Fibroblast of skin of right biceps (primary cell): ENCODE measurements at regions not wholly inside any gene's neighbourhood (a gene's known extent, or its start where the extent isn't known, plus 50 kb on each side); places are given as distances from the start of the nearest gene placed in this dataset.

Experiments
- DNase-seq: peaks from one replicate; pipeline ENCODE4 v3.0.0-alpha.2; 2013

DNA sequence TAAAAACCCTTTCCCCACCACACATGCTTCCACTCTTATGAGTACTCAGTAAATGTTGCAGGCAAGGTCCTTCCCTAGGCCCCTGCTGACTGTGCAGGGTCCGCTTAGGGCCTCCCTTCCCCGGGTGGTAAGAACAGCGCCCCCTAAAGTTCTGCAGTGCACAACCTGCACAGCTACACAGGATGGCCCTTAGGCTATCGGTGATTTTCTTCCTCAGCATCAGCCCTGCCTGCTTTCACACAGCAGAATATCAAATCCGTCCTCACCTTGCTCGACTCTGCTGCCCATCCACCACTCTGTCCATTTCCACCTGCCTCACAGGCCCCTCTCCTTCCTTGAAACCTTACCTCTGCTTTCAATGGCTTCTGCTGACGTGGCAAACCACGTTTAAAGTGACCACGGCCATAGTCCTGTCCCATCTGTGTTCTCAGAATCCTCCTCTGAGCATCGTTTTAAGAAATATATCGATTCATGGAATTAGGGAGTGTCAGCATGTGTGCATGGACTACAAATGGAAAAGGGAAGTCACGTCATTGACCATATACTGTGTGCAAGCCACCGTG lies 51.4 kb upstream of the TMEM132E start:
- DNase-seq: no peak

DNA sequence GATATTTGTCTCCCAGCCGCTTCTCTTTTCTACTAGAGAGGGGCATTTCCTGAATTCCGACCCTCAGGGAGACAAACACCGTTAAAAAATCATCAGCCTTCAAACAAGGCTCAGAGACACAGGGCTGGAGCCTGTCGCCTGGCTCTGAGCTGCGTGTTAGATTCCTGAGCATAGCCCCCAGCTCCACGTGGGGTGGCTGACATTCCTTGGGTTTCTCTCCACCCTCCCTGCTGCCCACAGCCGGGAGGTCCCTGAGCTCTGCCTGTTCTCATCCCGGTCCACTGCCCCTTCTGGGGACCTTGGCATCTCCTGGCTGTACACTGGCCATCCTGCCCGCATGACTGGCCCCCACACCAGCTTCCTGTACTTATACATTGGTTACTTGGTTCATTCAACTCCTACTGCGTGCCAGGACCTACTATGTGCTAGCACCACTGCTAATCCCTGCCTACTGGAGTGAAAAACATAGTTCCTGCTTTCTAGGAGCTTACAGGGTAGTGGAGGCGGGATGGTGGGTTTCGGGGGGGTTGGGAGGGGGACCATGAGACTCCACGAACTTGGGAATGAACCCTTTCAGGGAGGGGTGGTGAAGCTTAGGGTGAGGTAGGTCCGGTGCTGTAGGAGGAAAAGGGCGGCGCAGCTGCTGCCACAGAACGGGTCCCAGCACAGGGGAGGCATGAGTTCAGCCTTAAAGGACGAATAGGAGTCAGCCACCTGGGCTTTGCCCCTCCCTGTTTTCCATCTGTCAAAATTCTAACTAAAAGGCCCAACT lies 52.1 kb upstream of the TMEM132E start:
- no peak for DNase-seq

DNA sequence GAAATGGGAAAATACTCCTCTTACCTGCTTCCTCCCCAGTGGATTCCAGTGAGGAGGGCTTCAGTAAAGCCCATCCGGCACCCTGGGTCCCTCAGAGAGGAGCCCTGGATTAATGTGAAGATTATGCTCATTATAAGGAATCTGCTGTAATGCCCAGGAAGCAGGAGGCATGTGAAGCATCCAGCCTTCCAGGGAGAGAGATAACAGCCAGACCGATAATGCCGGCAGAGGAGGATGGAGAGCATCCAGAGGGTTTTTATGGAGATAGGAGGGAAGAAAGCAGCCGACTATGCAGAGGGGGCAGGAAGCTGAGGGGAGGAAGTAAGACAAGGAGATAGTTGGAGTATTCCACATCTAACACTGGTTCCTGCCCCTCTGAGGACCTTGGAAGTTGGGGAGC lies 53.7 kb upstream of the TMEM132E start:
- no peak for DNase-seq

DNA sequence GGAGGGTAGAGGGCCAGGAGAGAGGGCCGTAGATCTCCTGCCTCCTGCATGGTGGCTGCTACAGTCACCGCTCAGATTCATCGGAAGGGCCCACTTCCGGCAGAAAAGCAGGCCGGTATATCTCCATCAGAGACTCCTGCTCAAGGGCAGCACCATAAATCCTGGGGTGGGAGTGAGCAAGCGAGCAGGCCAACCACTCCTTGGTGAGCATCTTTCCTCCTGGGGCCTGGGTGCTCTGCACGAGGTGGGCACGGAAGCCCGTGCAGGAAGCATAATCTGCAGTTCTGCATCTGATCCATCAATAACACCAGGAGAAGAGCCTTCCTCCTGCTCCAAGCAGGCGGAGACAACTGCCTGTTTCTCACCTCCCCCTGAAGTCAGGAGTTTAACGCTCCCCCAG lies 57.4 kb upstream of the TMEM132E start:
- DNase-seq: no peak

DNA sequence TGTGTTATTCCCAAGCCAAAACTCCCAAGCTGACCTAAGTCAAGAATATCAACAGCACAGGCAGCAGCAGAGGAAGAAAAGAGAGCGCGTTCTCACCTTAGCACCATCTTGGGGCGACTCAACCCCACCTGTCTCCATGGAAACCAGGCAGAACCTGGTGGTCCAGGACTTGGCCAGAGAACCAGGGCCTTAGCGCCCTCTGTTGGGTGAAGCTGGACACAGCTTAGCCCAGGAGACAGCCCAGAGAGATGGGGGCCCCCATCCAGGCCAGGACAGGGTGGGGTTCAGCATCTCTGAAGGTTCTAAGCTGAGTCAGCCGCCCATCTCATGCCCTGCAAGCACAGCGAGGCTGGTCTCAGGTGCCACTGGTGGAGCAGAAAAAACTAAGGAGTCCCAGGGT lies 60.1 kb upstream of the TMEM132E start:
- DNase-seq: no peak

DNA sequence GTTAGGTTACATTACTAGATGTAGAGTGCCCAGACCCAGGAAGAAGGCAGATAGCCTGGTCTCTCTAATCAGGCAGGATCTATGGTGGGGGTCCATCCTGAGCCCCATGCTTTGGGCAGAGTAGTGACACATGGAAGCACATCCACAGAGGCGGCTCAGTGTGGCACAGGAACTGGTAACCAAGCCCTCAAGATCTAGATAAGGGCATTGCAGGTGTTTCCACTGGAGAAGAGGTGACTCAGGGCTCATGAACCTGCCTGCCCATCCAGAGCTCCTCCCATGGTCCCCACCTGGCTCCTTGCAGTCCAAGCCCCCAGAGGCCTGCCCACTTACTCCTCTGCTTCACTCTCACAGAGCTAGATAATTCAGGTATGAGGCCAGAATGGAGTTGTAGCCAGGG lies 62.0 kb upstream of the TMEM132E start:
- DNase-seq: no peak

DNA sequence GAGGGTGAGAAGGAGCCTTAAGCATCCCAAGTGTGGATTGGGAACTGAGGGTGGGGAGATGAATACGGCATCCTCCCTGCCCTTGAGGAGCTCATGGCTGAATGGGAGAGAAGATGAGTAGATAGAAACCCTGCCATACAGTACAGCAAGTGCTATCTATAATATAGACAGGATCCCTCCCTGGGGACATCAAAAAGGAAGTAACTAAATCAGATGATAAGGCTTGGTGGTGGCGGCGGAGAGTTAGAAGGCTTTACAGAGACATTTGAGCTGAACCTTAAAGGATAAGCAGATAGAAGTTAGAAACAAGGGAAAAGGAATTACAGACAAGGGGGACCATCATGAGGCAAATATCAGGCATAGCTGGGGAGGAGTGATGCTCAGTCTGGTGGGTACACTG lies 67.5 kb upstream of the TMEM132E start:
- no peak for DNase-seq

DNA sequence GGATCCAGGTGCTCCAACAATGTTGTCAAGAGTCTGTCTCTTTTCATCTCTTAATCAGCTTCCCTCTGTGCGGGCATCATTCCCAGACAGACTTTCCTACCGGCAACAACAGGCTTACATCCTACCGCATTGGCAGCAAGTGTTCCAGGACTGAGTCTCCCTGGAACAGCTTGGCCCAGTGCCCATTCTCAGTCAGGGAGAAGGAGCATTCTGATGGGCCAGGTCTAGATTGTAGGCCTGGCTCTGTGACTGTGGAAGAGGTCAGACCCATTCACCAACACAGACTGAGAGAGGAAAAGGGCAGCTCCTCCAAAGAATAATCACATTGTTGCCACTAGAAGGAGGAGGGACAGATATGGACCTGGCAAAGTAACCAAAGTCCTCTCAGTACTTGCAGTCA lies 68.1 kb upstream of the TMEM132E start:
- DNase-seq: no peak

DNA sequence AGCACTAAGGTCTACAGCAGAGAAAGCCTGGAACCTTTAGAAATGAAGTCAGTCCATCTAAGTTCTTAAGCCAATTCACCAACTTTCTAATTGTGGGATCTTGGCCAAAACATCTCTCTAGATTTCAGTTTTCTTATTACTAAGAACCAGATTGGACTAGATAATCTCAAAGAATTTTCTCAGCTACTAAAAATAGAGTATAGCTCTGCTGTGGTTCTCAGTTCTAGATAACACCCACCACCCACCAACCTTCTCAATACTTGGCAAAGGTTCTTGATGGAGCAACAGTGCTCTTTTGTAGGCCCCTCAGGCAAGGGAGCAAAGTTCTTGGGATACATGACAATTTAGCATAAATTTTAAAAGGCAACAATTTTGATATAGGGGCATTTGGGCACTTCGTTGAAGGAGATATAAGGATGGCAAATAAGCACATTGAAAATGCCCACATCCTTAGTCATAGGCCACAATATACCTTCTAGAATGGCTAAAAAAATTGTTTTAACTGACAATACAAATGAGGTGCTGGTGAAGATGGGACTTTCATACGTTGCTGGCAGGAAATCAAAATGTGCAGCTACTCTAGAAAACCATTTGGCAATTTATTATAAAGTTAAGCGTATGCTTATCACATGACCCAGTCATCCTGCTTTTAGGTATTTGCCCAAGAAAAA lies 74.4 kb upstream of the TMEM132E start:
- no peak for DNase-seq

DNA sequence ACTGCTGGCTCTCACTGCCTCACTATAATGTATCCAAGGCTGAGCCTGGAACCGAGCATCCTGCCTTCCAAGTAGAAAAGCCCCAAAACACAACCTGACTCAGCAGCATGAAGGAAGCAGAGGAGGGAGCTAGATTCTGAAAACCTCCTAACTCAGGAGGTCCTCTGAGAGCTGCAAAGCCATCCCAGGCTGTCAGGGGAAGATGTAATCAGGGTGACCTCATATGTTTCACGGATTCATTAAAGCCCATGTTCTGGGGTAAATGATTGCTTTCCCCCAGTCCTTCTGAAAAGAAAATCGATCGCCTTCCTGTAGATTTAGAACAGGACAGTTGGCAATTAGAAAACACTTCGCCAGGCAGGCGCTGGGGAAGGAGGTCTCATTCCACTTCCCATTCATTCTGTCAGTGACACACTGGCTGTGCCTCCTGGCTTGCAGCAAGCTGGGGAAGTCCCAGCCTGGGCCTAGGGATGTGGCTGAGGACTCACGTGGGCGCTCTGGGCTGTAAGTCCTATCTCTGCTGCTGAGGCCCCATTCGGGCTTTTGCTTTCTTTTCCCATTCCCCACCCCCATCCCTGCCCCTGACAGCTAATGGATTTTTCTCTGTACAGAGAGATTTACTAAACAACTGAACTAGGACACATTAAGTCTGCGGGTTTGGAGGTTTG lies 75.7 kb upstream of the TMEM132E start:
- no peak for DNase-seq

DNA sequence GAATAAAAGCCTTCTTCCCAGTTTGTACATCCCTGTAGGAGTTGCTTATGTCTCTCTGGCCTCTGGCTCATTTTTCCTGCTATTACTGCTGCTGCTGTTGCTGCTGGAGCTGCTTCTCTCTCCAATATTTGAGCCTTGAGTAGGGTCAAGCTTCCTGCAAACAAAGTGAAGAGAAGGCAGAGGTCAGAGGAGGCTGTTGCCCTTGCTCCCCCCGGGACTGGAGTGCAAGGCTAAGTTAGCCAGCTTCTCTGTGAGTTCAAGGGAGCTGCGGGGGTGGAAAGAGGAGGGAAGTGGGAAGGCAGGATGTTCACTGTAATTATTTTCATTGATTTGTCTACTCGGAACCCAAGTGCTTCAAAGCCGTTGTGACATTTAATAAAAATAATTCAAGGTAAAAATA lies 77.0 kb upstream of the TMEM132E start:
- no peak for DNase-seq

DNA sequence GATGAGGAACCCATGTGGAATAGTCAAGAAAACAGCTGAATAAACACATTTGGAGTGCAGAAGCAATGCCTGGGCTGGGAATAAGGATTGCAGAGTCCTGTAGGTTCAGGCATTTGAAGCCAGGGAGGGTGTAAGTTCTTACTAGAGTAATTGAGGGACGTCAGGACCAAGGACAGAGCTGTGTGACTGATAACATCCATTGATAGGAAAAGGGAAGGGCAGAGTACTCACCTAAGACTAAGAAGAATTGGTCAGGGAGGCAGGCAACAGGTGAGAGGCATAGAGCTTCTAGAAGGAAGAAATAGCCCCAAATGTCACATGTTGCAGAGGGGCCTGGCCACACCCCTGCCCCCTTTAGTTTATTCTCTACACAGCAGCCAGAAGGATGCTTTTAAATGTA lies 79.8 kb upstream of the TMEM132E start:
- peak; percentile 22 for DNase-seq

DNA sequence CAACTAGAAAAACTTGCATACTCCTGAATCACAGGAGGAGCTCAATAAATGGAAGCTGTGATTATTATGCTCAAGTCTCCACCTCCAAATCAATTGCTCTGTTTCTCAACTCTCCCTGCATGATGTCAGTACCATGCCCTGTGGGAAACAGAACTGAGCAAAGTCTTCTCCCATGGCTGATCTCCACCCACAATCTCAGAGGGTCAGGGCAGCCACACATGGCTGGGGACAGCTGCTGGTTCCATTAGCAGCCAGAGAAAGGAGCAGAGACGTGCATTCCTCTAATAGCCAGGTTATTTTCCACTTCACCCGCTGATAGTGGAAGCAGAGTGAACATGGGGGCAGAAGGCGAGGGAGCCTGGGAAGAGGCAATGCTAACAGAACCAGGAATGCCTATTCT lies 85.5 kb upstream of the TMEM132E start:
- DNase-seq: no peak

DNA sequence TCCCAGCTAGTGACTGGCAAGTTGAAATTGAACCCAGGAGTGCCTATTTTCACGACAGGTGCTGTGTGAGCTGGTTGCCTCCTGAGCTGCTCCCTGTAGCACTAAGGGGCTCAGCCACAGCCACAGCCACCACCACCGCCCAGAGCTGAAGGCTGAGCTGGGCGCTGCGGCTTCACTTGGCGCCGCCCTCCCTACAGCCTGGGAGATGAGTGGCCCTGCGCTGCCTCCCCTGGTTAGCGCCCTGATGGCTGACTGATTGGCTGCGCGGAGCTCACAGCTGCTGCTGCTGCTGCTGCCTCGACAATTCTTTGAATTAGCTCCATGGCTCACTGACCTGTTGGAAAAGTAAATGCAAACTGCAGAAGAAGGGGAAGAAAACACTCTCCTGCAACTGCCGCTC lies 91.8 kb upstream of the TMEM132E start:
- no peak for DNase-seq

DNA sequence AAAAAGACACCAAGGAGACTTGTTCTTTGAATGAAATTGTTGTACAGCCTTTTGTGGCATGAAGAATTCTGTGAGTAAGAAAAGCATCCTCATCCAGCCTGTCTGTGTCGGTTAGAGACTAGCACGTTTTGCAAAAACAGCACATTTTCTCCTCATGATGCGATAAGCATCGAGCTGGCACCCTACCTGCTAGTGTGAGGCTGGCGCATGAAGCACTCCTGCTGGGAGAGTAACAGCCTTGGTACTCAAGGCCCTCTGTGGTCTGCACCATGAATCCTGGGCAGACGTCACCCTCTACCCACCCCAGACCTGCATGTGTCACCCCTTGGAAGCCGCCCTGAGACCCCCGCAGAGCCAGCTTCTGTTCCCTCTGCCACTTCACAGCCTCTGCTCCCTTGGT lies 92.6 kb upstream of the TMEM132E start:
- DNase-seq: no peak

DNA sequence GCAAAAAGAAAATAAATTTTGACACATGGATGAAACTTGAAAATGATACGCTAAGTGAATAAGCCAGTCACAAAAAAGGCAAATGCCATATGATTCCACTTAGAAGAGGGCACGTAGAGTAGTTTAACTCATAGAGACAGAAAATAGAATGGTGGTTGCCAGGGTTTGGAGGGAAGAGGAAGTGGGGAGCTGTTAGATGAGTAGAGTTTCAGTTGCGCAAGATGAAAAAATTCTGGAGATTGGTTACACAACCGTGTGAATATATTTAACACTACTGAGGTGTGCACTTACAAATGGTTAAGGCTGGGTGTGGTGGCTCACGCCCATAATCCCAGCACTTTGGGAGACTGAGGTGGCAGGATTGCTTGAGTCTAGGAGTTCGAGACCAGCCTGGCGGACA lies 93.4 kb upstream of the TMEM132E start:
- no peak for DNase-seq

DNA sequence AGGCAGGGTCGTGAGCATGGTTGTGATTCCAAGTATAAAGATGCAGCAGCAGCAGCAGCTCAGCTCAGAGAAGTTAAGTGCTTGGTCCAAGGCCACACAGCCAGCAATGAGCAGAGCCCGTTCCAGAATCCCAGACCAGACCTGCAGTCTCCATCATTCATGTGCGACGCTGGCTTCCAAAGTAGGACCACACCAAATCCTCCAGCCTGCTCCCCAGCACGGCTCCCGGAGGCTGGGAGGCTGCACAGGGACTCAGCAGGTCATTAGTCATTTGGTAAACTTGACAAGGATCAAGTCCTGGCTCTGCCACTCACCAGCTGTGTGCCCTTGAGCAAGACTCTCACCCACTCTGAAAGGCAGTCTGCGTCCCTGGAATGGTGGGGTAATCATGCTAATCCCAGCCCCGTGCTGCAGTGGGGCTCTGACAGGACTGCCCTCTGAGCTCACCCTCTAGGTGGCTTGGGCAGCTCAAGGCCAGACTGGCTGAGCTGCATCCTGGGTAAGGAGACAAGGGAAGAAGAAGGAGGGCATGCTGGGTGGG lies 95.1 kb upstream of the TMEM132E start:
- DNase-seq: no peak

DNA sequence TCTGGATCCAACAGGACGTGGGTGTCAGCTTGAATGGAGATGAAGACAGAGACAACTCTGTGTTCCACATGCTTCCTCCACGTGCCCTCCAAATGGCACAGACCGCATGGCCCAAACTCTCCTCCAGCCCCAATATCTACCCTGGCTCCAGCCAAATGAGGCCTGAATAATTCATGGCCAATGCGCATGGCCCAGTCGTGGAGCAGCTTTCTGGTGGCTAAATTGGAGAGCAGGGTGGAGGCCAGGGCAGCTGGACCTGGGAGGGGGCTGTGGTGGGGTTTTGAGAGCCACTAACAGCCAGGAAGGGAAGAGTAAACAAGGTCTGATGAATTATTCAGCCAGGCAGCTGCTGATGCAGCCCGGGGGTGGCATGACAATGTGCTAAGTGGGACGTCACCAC lies 96.7 kb upstream of the TMEM132E start:
- no peak for DNase-seq

DNA sequence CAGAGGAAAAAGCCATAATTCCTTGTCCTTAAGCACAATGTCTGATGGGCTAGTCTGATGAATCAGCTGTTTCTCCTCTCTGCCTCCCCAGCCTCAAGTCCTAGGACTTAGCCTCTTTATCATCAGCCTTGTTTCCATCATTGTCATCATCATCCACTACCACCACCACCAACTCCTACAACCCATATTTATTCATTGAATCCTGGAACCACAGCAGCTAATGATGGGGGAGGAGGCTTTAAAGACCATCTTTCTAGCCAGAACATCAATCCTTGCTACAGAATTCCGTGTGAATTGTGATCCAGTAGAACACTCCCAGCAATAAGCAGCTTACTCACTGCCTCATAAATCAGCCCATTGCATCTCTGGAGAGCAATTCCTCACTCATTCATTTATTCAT lies 97.6 kb upstream of the TMEM132E start:
- no peak for DNase-seq

DNA sequence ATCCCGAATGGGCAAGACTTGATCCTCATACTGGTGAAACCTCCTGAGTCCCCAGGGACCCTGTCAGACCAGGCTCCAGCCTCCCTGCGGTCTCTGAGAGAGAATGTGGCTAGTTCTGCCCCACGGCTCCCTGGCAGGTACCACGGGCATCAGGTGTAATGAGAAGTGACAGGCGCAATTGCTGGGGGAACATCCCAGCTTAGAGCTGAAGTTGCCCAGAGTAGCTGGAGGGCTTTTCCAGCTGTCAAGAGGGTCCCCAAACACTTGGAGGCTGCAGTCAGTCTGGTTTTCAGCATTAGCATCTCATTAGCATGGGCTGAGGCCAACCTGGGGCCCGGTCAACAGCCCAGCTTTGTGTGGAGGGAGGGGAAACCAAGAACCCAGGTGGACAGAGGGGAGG lies 100.0 kb upstream of the TMEM132E start:
- no peak for DNase-seq

DNA sequence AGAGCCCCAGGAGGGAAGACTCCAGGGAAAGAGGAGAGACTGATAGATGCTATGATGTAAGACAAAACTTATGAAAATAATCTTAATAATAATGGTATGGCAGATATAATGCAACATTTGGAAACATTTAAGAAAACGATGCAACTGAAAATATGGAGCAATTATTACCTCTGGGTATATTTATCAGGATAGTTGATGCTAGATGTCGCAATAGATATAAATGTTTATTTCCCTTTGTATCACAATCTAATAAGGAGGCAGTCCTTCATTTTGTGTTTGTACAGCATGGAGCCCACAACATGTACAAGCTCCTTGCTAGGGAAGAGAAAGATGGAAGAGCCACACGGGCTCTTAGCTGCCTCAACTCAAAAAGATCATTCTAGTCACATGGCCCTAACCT lies 101.1 kb upstream of the TMEM132E start:
- DNase-seq: no peak

DNA sequence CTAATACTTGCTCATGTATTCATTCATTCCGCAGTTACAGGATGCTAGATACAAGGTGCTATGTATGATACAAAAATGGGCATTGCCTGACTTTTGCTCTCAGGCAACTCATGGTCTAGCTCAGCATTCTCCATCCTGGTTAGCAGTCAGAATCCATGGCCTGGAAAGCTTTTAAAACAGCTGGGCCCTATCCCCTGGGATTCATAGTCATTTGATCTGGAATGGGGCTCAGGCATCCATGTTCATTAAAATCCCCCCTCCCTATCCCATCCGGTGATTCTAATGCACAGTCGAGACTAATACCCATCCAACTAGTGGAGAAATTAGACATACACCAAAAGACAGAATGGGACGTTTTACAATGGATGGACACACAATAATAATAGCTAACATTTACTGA lies 104.1 kb upstream of the TMEM132E start:
- no peak for DNase-seq

DNA sequence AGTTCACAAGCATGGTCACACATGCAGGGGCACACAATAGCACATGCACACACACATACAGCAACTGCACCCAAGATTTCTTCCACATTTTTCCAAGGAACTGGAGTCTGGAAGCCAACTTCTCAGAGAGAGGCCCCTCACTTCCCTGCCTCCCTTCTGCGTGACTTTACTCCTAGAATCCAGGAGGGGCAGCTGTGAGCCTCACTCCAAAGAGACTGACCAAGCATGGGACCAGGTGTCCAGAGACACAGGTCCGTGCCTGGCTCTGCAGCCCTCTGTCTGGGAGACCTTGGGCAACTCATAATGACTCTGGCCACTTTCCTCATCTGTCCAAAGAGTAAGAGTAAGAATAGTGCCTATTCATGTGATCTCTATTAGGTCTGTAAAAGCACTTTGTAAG lies 104.7 kb upstream of the TMEM132E start:
- no peak for DNase-seq

DNA sequence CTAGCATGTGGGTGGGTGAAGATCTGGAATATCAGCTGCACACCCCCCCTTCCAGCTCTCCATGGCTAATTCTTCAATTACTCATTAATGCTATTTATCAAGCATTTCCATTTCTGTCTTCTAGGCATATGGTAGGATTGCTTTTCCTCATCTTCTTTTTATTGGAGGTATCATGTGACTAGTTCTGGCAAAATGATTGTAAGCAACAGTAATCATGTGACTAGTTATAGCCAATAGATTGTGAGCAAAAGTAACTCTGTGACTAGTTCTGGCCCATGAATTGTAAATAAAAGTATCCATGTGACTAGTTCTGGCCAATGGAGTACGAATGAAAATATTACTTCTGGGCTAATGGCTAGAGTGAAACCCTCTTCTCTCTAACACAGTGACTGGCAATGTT lies 107.0 kb upstream of the TMEM132E start:
- no peak for DNase-seq
